Lung microvascular endothelial cell (primary cell): ENCODE measurements at regions not wholly inside any gene's neighbourhood (a gene's known extent, or its start where the extent isn't known, plus 50 kb on each side); places are given as distances from the start of the nearest gene placed in this dataset.

Experiments used
- DNase-seq, 2 donors: peaks; one replicate each; pipeline versions ENCODE4 v3.0.0 to v3.0.0-alpha.2; 2010; ENCODE audit warnings: low read depth in 2 of 2

GRCh38 chr11:128196235-128196634, 391.1 kb downstream of the ETS1 start:
- no peak for DNase-seq

- DNase-seq, result peak in 1 of 2 donors; percentile 14
Measured at GRCh38 chr11:128195756-128196155, 391.6 kb downstream of the ETS1 start.

GRCh38 chr11:128195057-128195751, 392.2 kb downstream of the ETS1 start:
- peak; percentile 96 to 98 for DNase-seq

GRCh38 chr11:128194216-128194615, 393.1 kb downstream of the ETS1 start:
- no peak for DNase-seq

GRCh38 chr11:128193615-128194014, 393.7 kb downstream of the ETS1 start:
- DNase-seq, result peak in 1 of 2 donors; percentile 11

GRCh38 chr11:128190312-128190711, 397.0 kb downstream of the ETS1 start:
- no peak for DNase-seq

- DNase-seq, result no peak
Measured at GRCh38 chr11:128189823-128190222, 397.5 kb downstream of the ETS1 start.

GRCh38 chr11:128188346-128189004, 398.9 kb downstream of the ETS1 start:
- no peak for DNase-seq

GRCh38 chr11:128187835-128188234, 399.5 kb downstream of the ETS1 start:
- DNase-seq, result no peak

GRCh38 chr11:128187377-128187776, 400.0 kb downstream of the ETS1 start:
- DNase-seq, result no peak

- no peak for DNase-seq
Measured at GRCh38 chr11:128184981-128185380, 402.4 kb downstream of the ETS1 start.

GRCh38 chr11:128182844-128183243, 404.5 kb downstream of the ETS1 start:
- no peak for DNase-seq

GRCh38 chr11:128181984-128182383, 405.4 kb downstream of the ETS1 start:
- no peak for DNase-seq

GRCh38 chr11:128181088-128181480, 406.3 kb downstream of the ETS1 start:
- peak; percentile 19 to 58 for DNase-seq

- peak; percentile 55 to 92 for DNase-seq
Measured at GRCh38 chr11:128180441-128181087, 406.8 kb downstream of the ETS1 start.

- DNase-seq, result no peak
Measured at GRCh38 chr11:128179512-128179911, 407.8 kb downstream of the ETS1 start.

GRCh38 chr11:128179039-128179438, 408.3 kb downstream of the ETS1 start:
- DNase-seq, result no peak

GRCh38 chr11:128174465-128175291, 412.7 kb downstream of the ETS1 start:
- DNase-seq, result peak in 1 of 2 donors; percentile 53

- DNase-seq, result peak; percentile 87 to 88
Measured at GRCh38 chr11:128172046-128172878, 415.1 kb downstream of the ETS1 start.

- DNase-seq, result peak; percentile 77 to 84
Measured at GRCh38 chr11:128171506-128171905, 415.9 kb downstream of the ETS1 start.

- DNase-seq, result no peak
Measured at GRCh38 chr11:128165572-128165971, 421.8 kb downstream of the ETS1 start.
